Astrocyte (in vitro differentiated cells and primary cell): ENCODE measurements at regions not wholly inside any gene's neighbourhood (a gene's known extent, or its start where the extent isn't known, plus 50 kb on each side); places are given as distances from the start of the nearest gene placed in this dataset.

Experiments used
- DNase-seq: peaks from one replicate; pipeline ENCODE4 v3.0.0-alpha.2; 2010; ENCODE audit warnings: low read depth
- FAIRE-seq: peaks from 2 replicates; lab custom pipeline; 2011; peaks lifted over from hg19 to GRCh38; lab: Jason Lieb, UNC
- H2AFZ ChIP-seq: 2 replicates; pipeline ENCODE4 v1.6.0; 2012; ENCODE audit warnings: low read depth, low read length, inconsistent platforms
- H3K27ac ChIP-seq: 2 replicates; pipeline ENCODE4 v1.5.1; 2011; ENCODE audit warnings: low read depth, low read length, inconsistent platforms
- H3K27me3 ChIP-seq: 2 replicates; pipeline ENCODE4 v1.6.0; 2011; ENCODE audit warnings: low read length, inconsistent platforms; ENCODE audit not compliant: insufficient read depth
- H3K36me3 ChIP-seq: 2 replicates; pipeline ENCODE4 v1.5.1; 2011; ENCODE audit warnings: low read length, inconsistent platforms; ENCODE audit not compliant: insufficient read depth
- H3K4me1 ChIP-seq: 2 replicates; pipeline ENCODE4 v1.5.1; 2011; ENCODE audit warnings: low read length, inconsistent platforms; ENCODE audit not compliant: insufficient read depth
- H3K4me2 ChIP-seq: 2 replicates; pipeline ENCODE4 v1.6.0; 2012; ENCODE audit warnings: low read length, inconsistent platforms
- H3K4me3 ChIP-seq: 2 replicates; pipeline ENCODE4 v1.5.1; 2011; ENCODE audit warnings: low read depth, mild to moderate bottlenecking, low read length, inconsistent platforms; ENCODE audit not compliant: insufficient read depth
- H3K79me2 ChIP-seq: 2 replicates; pipeline ENCODE4 v1.6.0; 2012; ENCODE audit warnings: mild to moderate bottlenecking, low read length, inconsistent platforms; ENCODE audit not compliant: insufficient read depth
- H3K9ac ChIP-seq: 2 replicates; pipeline ENCODE4 v1.6.0; 2012; ENCODE audit warnings: mild to moderate bottlenecking, low read length, inconsistent platforms
- H3K9me3 ChIP-seq: 2 replicates; pipeline ENCODE4 v1.5.1; 2012; ENCODE audit warnings: low read depth, mild to moderate bottlenecking, low read length, inconsistent platforms; ENCODE audit not compliant: insufficient read depth
- H4K20me1 ChIP-seq: 2 replicates; pipeline ENCODE4 v1.6.0; 2012; ENCODE audit warnings: low read length, inconsistent platforms; ENCODE audit not compliant: insufficient read depth
- H3K27ac Mint-ChIP-seq: one replicate; pipeline ENCODE4 v1.8.0; 2021; ENCODE audit warnings: mild to moderate bottlenecking, mixed read lengths; ENCODE audit not compliant: unreplicated experiment
- H3K27me3 Mint-ChIP-seq: one replicate; pipeline ENCODE4 v1.8.0; 2021; ENCODE audit warnings: low read depth, mixed read lengths; ENCODE audit not compliant: unreplicated experiment
- H3K36me3 Mint-ChIP-seq: one replicate; pipeline ENCODE4 v1.8.0; 2021; ENCODE audit warnings: low read depth, mixed read lengths; ENCODE audit not compliant: unreplicated experiment
- H3K4me1 Mint-ChIP-seq: one replicate; pipeline ENCODE4 v1.8.0; 2021; ENCODE audit warnings: low read depth, mixed read lengths; ENCODE audit not compliant: unreplicated experiment
- H3K4me3 Mint-ChIP-seq: one replicate; pipeline ENCODE4 v1.8.0; 2021; ENCODE audit warnings: mild to moderate bottlenecking, moderate library complexity, mixed read lengths; ENCODE audit not compliant: unreplicated experiment
- H3K9me3 Mint-ChIP-seq: one replicate; pipeline ENCODE4 v1.8.0; 2021; ENCODE audit warnings: mild to moderate bottlenecking, mixed read lengths; ENCODE audit not compliant: unreplicated experiment
- CTCF ChIP-seq: IDR thresholded peaks from 2 replicates; pipeline ENCODE4 v1.5.1; 2011; ENCODE audit warnings: low read depth, mild to moderate bottlenecking, inconsistent platforms, low read length, moderate library complexity; ENCODE audit not compliant: insufficient read depth
- EZH2 ChIP-seq: IDR thresholded peaks from 2 replicates; pipeline ENCODE4 v1.6.1; 2012; ENCODE audit warnings: mild to moderate bottlenecking, low read length, inconsistent platforms; ENCODE audit not compliant: insufficient read depth

GRCh38 chr5:175219366-175219765 lies 224.6 kb downstream of the DRD1 start:
- Mint-ChIP-seq H3K4me3 (no peak overlapping the region), H3K27ac (no peak overlapping the region), H3K4me1 (peaks cover 14% of the 10 kb centered on the region), H3K27me3 (peaks cover 21% of the 10 kb centered on the region), H3K9me3 (no peaks in the 10 kb centered on the region), H3K36me3 (no peaks in the 10 kb centered on the region)
- no peaks in the 10 kb centered on the region for H3K27me3 ChIP-seq
- H3K9ac ChIP-seq = no peak overlapping the region
- H3K36me3 ChIP-seq = no peaks in the 10 kb centered on the region
- no peaks in the 10 kb centered on the region for H3K79me2 ChIP-seq
- H3K4me3 ChIP-seq = no peak overlapping the region
- peak; percentile 21 for DNase-seq
- FAIRE-seq = no peak
- TF ChIP-seq CTCF (no peak), EZH2 (no peak)
- no peak overlapping the region for H2AFZ ChIP-seq
- peaks cover 9% of the 10 kb centered on the region for H3K4me1 ChIP-seq
- no peaks in the 10 kb centered on the region for H4K20me1 ChIP-seq
- no peak overlapping the region for H3K27ac ChIP-seq
- H3K4me2 ChIP-seq = no peak overlapping the region
- no peaks in the 10 kb centered on the region for H3K9me3 ChIP-seq

- peak overlapping the region; percentile 72 for H3K27ac Mint-ChIP-seq
- H4K20me1 ChIP-seq = no peaks in the 10 kb centered on the region
- peaks cover 20% of the 10 kb centered on the region for H3K4me1 Mint-ChIP-seq
- no peak overlapping the region for H2AFZ ChIP-seq
- H3K36me3 ChIP-seq = no peaks in the 10 kb centered on the region
- TF ChIP-seq EZH2 (no peak), CTCF (no peak)
- H3K36me3 Mint-ChIP-seq = no peaks in the 10 kb centered on the region
- H3K4me1 ChIP-seq = peaks cover 19% of the 10 kb centered on the region
- no peak overlapping the region for H3K4me3 ChIP-seq
- H3K27me3 Mint-ChIP-seq = peaks cover 8% of the 10 kb centered on the region
- no peaks in the 10 kb centered on the region for H3K27me3 ChIP-seq
- H3K4me3 Mint-ChIP-seq = no peak overlapping the region
- peak overlapping the region; percentile 58 for H3K9ac ChIP-seq
- no peaks in the 10 kb centered on the region for H3K9me3 ChIP-seq
- DNase-seq = peak; percentile 82
- peak overlapping the region; percentile 23 for H3K4me2 ChIP-seq
- no peaks in the 10 kb centered on the region for H3K79me2 ChIP-seq
- no peaks in the 10 kb centered on the region for H3K9me3 Mint-ChIP-seq
- no peak for FAIRE-seq
- peak overlapping the region; percentile 48 for H3K27ac ChIP-seq
Measured at GRCh38 chr5:175216991-175217390, 227.0 kb downstream of the DRD1 start.

- H3K36me3 Mint-ChIP-seq = no peaks in the 10 kb centered on the region
- Histone ChIP-seq H3K27me3 (no peaks in the 10 kb centered on the region), H4K20me1 (no peaks in the 10 kb centered on the region), H3K4me3 (no peak overlapping the region), H3K4me2 (no peak overlapping the region), H3K79me2 (no peaks in the 10 kb centered on the region), H3K9ac (no peak overlapping the region), H3K4me1 (peaks cover 19% of the 10 kb centered on the region), H2AFZ (no peak overlapping the region), H3K9me3 (no peaks in the 10 kb centered on the region), H3K27ac (no peak overlapping the region), H3K36me3 (no peaks in the 10 kb centered on the region)
- no peak for DNase-seq
- peaks cover 20% of the 10 kb centered on the region for H3K4me1 Mint-ChIP-seq
- H3K9me3 Mint-ChIP-seq = no peaks in the 10 kb centered on the region
- TF ChIP-seq EZH2 (no peak), CTCF (no peak)
- FAIRE-seq = no peak
- no peak overlapping the region for H3K27ac Mint-ChIP-seq
- H3K4me3 Mint-ChIP-seq = no peak overlapping the region
- H3K27me3 Mint-ChIP-seq = peaks cover 10% of the 10 kb centered on the region
Measured at GRCh38 chr5:175215906-175216305, 228.1 kb downstream of the DRD1 start.
